ENCODE measurements at regions not wholly inside any gene's neighbourhood (a gene's known extent, or its start where the extent isn't known, plus 50 kb on each side); places are given as distances from the start of the nearest gene placed in this dataset.
"Not testable (repeated sequence)": the region's sequence is repeated elsewhere in the genome, so short reads cannot be mapped to it uniquely, and the experiment has no call there.

GRCh38 chr17:16848997-16849396 lies 122.9 kb downstream of the TNFRSF13B start:
- H3K4me1 Mint-ChIP-seq (ENCODE audit: low read depth); H3K4me3 Mint-ChIP-seq; H3K27me3 Mint-ChIP-seq (ENCODE audit: low read depth); CTCF ChIA-PET; H3K9me3 Mint-ChIP-seq (ENCODE audit: insufficient read depth); H3K27ac Mint-ChIP-seq; DNase-seq; ATAC-seq; POLR2A ChIA-PET; H3K36me3 Mint-ChIP-seq (ENCODE audit: low read depth): not testable (repeated sequence)

DNA sequence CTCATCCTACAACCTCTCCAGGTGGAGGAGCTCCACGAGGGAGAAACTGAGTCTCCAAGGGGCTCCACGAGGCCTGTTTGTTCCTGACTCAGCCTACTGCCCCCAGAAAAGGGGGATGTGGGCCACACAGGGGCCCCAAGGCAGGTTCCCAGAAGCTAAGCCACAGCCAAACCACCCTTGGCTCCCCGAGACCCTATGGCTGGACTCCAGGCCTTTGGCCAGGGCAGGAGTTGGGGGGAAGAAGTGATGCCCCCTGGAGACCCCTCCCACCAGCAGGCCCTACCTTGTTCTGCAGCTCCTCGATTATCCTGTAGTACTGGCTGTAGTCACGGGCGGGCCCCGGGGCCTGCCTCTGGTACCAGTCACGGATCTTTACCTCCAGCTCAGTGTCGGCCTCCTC lies 126.8 kb downstream of the TNFRSF13B start:
- H3K27me3 Mint-ChIP-seq (ENCODE audit: low read depth); POLR2A ChIA-PET: not testable (repeated sequence)

GRCh38 chr17:16844669-16845068 lies 127.2 kb downstream of the TNFRSF13B start:
- H3K4me3 Mint-ChIP-seq; H3K4me1 Mint-ChIP-seq (ENCODE audit: low read depth); H3K27ac Mint-ChIP-seq; H3K36me3 Mint-ChIP-seq (ENCODE audit: low read depth); ATAC-seq; CTCF ChIA-PET; H3K27me3 Mint-ChIP-seq (ENCODE audit: low read depth); H3K9me3 Mint-ChIP-seq (ENCODE audit: insufficient read depth); DNase-seq; POLR2A ChIA-PET: not testable (repeated sequence)

More for the DNA sequence above, 126.8 kb downstream of the TNFRSF13B start:
- H3K9me3 Mint-ChIP-seq (ENCODE audit: insufficient read depth); DNase-seq; H3K36me3 Mint-ChIP-seq (ENCODE audit: low read depth); H3K27ac Mint-ChIP-seq; H3K4me3 Mint-ChIP-seq; CTCF ChIA-PET; H3K4me1 Mint-ChIP-seq (ENCODE audit: low read depth); ATAC-seq: not testable (repeated sequence)

- ATAC-seq; DNase-seq; CTCF ChIA-PET; H3K36me3 Mint-ChIP-seq (ENCODE audit: low read depth); H3K27ac Mint-ChIP-seq; H3K9me3 Mint-ChIP-seq (ENCODE audit: insufficient read depth); POLR2A ChIA-PET; H3K4me1 Mint-ChIP-seq (ENCODE audit: low read depth); H3K27me3 Mint-ChIP-seq (ENCODE audit: low read depth); H3K4me3 Mint-ChIP-seq: not testable (repeated sequence)
Measured at GRCh38 chr17:16843511-16843910, 128.4 kb downstream of the TNFRSF13B start.

DNA sequence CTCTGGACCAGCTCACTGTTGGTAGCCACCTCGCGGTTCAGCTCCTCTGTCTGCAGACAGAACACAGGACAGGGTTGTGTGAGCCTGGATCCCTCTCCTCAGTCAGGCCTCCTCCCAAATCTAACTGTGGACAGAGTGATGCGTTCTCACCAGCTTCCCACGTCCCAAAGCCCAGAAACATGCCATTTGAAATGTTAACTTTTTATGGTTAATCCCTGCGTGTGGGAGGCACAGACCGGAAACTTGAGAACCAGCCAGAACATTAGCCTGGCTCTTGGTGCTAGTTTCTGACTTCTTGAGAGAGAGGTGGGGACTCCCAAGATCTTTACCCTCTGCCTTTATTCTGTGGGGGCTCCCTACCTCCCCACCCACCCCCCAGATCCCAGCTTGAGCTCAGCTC lies 129.6 kb downstream of the TNFRSF13B start:
- H3K36me3 Mint-ChIP-seq (ENCODE audit: low read depth); H3K9me3 Mint-ChIP-seq (ENCODE audit: insufficient read depth); H3K27me3 Mint-ChIP-seq (ENCODE audit: low read depth); DNase-seq; POLR2A ChIA-PET; H3K4me1 Mint-ChIP-seq (ENCODE audit: low read depth); H3K4me3 Mint-ChIP-seq; H3K27ac Mint-ChIP-seq; ATAC-seq; CTCF ChIA-PET: not testable (repeated sequence)

GRCh38 chr17:16841896-16842295 lies 130.0 kb downstream of the TNFRSF13B start:
- DNase-seq; ATAC-seq; H3K9me3 Mint-ChIP-seq (ENCODE audit: insufficient read depth); POLR2A ChIA-PET; H3K36me3 Mint-ChIP-seq (ENCODE audit: low read depth); H3K4me3 Mint-ChIP-seq; H3K4me1 Mint-ChIP-seq (ENCODE audit: low read depth); CTCF ChIA-PET; H3K27ac Mint-ChIP-seq; H3K27me3 Mint-ChIP-seq (ENCODE audit: low read depth): not testable (repeated sequence)

GRCh38 chr17:16840219-16840618 lies 131.7 kb downstream of the TNFRSF13B start:
- H3K36me3 Mint-ChIP-seq (ENCODE audit: low read depth); ATAC-seq; POLR2A ChIA-PET; CTCF ChIA-PET; H3K27me3 Mint-ChIP-seq (ENCODE audit: low read depth); DNase-seq; H3K9me3 Mint-ChIP-seq (ENCODE audit: insufficient read depth); H3K27ac Mint-ChIP-seq; H3K4me3 Mint-ChIP-seq; H3K4me1 Mint-ChIP-seq (ENCODE audit: low read depth): not testable (repeated sequence)

DNA sequence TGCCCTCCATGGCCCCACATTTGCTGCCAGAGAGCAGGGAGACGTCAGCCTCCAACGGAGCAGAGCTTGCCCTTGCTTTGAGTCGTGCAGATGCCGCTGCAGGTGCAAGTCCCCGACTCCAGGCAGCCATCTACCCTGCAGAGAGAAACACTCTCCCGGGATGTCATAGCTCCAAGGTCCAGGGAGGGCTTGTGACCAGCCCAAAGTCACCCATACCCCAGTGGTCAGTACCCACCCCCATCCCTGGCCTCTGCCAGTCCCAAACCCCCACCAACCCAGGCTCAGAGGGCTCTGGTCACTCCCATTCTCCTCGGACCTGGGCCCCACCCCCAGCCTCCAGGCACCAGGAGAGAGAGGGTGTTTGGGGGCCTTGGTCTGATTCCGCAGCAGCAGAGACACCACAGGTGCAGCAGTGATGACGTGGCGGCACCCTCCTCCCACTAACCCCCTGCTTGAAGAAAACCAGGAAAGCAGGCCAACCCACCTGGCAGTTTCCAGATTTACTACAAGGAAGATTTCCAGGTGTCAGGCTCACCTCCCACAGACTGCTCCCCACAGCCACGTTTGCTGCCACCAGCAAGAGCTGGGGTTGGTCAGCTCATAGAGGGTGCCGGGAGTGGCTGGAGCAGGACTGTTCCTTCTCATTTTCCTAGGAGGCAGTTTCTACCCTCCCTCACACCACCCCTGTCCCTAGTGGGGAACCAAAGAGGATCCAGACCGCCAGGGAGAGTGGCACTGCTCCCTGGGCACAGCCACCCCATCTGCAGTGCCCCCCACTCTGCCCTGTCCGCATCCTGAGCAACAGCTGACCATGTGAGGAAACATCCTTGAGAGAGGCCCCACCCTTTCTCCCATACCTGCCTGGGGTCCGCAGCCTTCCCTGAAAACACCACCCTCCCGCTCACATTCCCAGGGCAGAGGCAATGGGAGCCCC lies 132.4 kb downstream of the TNFRSF13B start:
- H3K4me3 Mint-ChIP-seq; CTCF ChIA-PET; H3K9me3 Mint-ChIP-seq (ENCODE audit: insufficient read depth); H3K27ac Mint-ChIP-seq; POLR2A ChIA-PET; DNase-seq; ATAC-seq; H3K36me3 Mint-ChIP-seq (ENCODE audit: low read depth); H3K27me3 Mint-ChIP-seq (ENCODE audit: low read depth); H3K4me1 Mint-ChIP-seq (ENCODE audit: low read depth): not testable (repeated sequence)

DNA sequence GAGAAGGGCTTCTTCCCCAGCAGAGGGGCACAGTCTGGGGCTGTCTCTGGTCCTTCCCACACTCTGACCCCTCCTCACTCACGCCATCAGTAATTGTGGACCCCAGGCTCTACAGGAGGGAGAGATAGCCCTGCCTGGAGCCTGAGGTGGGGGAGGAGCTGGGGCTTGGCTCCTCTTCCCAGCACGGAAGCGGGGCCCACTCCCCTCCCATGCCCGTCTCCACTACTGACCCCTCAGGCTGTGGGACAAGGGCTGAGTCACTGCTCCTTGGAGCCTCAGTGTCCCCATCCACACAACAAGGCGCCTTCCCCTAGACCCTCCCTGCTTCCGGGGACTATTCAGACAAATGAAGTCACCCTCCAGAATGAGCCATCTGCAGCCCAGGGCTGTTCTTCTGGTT lies 133.1 kb downstream of the TNFRSF13B start:
- H3K4me1 Mint-ChIP-seq (ENCODE audit: low read depth); ATAC-seq; DNase-seq; POLR2A ChIA-PET; CTCF ChIA-PET; H3K9me3 Mint-ChIP-seq (ENCODE audit: insufficient read depth); H3K27ac Mint-ChIP-seq; H3K36me3 Mint-ChIP-seq (ENCODE audit: low read depth); H3K27me3 Mint-ChIP-seq (ENCODE audit: low read depth); H3K4me3 Mint-ChIP-seq: not testable (repeated sequence)

GRCh38 chr17:16838287-16838686 lies 133.6 kb downstream of the TNFRSF13B start:
- DNase-seq; POLR2A ChIA-PET; CTCF ChIA-PET; H3K27me3 Mint-ChIP-seq (ENCODE audit: low read depth); H3K4me1 Mint-ChIP-seq (ENCODE audit: low read depth); H3K9me3 Mint-ChIP-seq (ENCODE audit: insufficient read depth); H3K27ac Mint-ChIP-seq; ATAC-seq; H3K4me3 Mint-ChIP-seq; H3K36me3 Mint-ChIP-seq (ENCODE audit: low read depth): not testable (repeated sequence)

- H3K36me3 Mint-ChIP-seq (ENCODE audit: low read depth): not testable (repeated sequence)
Measured at GRCh38 chr17:16837468-16838266, 134.3 kb downstream of the TNFRSF13B start.

DNA sequence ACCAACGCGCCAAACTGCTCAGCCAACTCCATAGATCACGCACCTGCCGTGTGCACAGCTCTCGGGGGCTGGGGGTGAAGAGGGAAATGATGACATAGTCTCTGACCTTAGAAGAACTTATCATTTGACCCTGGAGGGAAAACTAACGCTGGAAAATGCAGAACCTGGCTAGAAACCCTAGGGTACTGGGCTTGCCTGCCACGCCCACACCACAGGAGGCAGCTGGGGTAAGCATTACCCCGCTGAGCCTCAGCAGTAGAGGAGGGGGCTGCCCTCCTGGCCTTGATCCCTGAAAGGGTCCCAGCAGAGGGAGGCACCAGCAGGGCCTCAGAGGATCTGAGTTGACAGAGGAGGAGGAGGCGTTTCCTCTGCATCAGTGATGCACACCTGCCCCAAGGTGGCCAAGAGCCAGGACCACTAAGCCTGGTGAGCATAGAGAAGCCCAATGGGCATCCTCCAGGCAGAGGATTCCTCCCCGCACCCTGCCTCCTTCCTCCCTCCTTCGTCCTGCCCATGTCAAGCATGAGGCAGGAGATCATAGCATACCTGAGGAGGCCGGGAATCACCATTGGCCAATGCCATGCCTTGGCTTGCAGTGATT lies 135.5 kb downstream of the TNFRSF13B start:
- H3K9me3 Mint-ChIP-seq (ENCODE audit: insufficient read depth); ATAC-seq; H3K27ac Mint-ChIP-seq; POLR2A ChIA-PET; H3K4me1 Mint-ChIP-seq (ENCODE audit: low read depth); H3K36me3 Mint-ChIP-seq (ENCODE audit: low read depth); DNase-seq; H3K27me3 Mint-ChIP-seq (ENCODE audit: low read depth); H3K4me3 Mint-ChIP-seq; CTCF ChIA-PET: not testable (repeated sequence)

More at GRCh38 chr17:16837468-16838266, 134.3 kb downstream of the TNFRSF13B start:
- POLR2A ChIA-PET; DNase-seq; CTCF ChIA-PET; H3K9me3 Mint-ChIP-seq (ENCODE audit: insufficient read depth); H3K4me1 Mint-ChIP-seq (ENCODE audit: low read depth); H3K4me3 Mint-ChIP-seq; H3K27me3 Mint-ChIP-seq (ENCODE audit: low read depth); H3K27ac Mint-ChIP-seq; ATAC-seq: not testable (repeated sequence)
